Smooth muscle cell (in vitro differentiated cells): ENCODE measurements at regions not wholly inside any gene's neighbourhood (a gene's known extent, or its start where the extent isn't known, plus 50 kb on each side); places are given as distances from the start of the nearest gene placed in this dataset.

Experiments
- DNase-seq: peaks from one replicate; lab custom pipeline; 2025; ENCODE audit not compliant: unreplicated experiment; lab: John Stamatoyannopoulos, UW
- H2AFZ ChIP-seq: fragments of 200-600 bp; sonication (generic); 2 replicates; pipeline ENCODE4 v1.6.0; 2016; ENCODE audit warnings: antibody characterized with exemption, low read depth, mild to moderate bottlenecking
- H3F3A ChIP-seq: fragments of 200-600 bp; sonication (generic); 2 replicates; pipeline ENCODE4 v1.6.0; 2017; ENCODE audit warnings: antibody characterized with exemption, low read depth
- H3K27ac ChIP-seq: fragments of 200-600 bp; sonication (generic); 2 replicates; pipeline ENCODE4 v1.5.1; 2016; ENCODE audit warnings: low read depth, mild to moderate bottlenecking
- H3K27me3 ChIP-seq: fragments of 200-600 bp; sonication (generic); 2 replicates; pipeline ENCODE4 v1.6.1; 2016; ENCODE audit warnings: low read depth, mild to moderate bottlenecking
- H3K36me3 ChIP-seq: fragments of 200-600 bp; sonication (generic); 2 replicates; pipeline ENCODE4 v1.5.1; 2016; ENCODE audit warnings: low read depth
- H3K4me1 ChIP-seq: fragments of 200-600 bp; sonication (generic); 2 replicates; pipeline ENCODE4 v1.5.1; 2016; ENCODE audit warnings: low read depth
- H3K4me2 ChIP-seq: fragments of 200-600 bp; sonication (generic); 2 replicates; pipeline ENCODE4 v1.6.0; 2016; ENCODE audit warnings: mild to moderate bottlenecking
- H3K4me3 ChIP-seq: fragments of 200-600 bp; sonication (generic); 2 replicates; pipeline ENCODE4 v1.5.1; 2016; ENCODE audit warnings: mild to moderate bottlenecking
- H3K79me2 ChIP-seq: fragments of 200-600 bp; sonication (generic); 2 replicates; pipeline ENCODE4 v1.6.0; 2016; ENCODE audit warnings: low read depth, mild to moderate bottlenecking
- H3K9ac ChIP-seq: fragments of 200-600 bp; sonication (generic); 2 replicates; pipeline ENCODE4 v1.6.0; 2016; ENCODE audit warnings: low read depth
- H3K9me3 ChIP-seq: fragments of 200-600 bp; sonication (generic); replicated peaks from 2 replicates; pipeline ENCODE4 v1.5.1; 2016; ENCODE audit warnings: low read depth
- H4K20me1 ChIP-seq: fragments of 200-600 bp; sonication (generic); 2 replicates; pipeline ENCODE4 v1.6.0; 2016; ENCODE audit warnings: low read depth
- WGBS: methylation state at CpG from one replicate; pipeline ENCODE4 v1.1.7; 2016; ENCODE audit warnings: low lambda C conversion rate; 5-methylcytosine and 5-hydroxymethylcytosine counted together
- TF ChIP-seq, protein P1 (sequence below): fragments of 200-600 bp; sonication (generic); IDR thresholded peaks from 2 replicates; pipeline ENCODE4 v1.5.1; 2017; ENCODE audit warnings: borderline replicate concordance, mild to moderate bottlenecking, antibody characterized with exemption; ENCODE audit not compliant: insufficient read depth, poor library complexity, severe bottlenecking

DNA sequence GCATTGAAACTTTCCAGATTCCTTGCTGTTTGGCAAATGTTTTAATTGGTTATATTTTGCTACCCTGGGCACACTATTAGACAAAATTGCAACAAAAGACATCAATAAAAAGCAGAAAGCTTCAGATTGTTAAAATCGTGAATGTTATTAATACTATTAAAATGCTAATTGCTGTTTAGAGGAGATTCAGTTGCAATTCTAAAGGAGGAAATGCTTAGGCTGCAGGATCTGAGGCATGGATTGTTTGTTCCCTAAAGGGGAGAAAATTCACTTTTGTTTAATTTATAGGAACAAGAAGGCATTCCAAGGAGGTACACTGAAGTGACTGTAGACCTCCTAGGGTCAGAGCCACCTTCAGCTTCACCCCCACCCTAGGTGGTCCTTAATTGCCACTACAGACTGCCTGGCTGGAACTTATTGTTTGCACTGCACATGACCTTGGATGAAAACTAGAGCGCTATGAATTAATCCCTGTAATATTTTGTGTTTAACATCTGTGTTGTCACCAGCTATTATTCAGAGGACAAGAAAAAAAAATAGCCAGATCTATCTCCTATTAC, 1266.9 kb upstream of the ADGRL2 start:
- Histone ChIP-seq H3K9me3 (no peaks in the 10 kb centered on the region), H3K4me2 (no peak overlapping the region), H2AFZ (peak overlapping the region; percentile 35), H3K4me3 (no peak overlapping the region), H3K79me2 (no peaks in the 10 kb centered on the region), H3F3A (peaks cover 4% of the 10 kb centered on the region), H3K27me3 (no peaks in the 10 kb centered on the region), H3K9ac (no peak overlapping the region), H3K36me3 (no peaks in the 10 kb centered on the region), H4K20me1 (no peaks in the 10 kb centered on the region), H3K27ac (no peak overlapping the region), H3K4me1 (peaks cover 44% of the 10 kb centered on the region)
- WGBS: 39% methylated on average over 2 of the region's 2 CpGs
- no peak for DNase-seq
- TF ChIP-seq, protein P1, sequence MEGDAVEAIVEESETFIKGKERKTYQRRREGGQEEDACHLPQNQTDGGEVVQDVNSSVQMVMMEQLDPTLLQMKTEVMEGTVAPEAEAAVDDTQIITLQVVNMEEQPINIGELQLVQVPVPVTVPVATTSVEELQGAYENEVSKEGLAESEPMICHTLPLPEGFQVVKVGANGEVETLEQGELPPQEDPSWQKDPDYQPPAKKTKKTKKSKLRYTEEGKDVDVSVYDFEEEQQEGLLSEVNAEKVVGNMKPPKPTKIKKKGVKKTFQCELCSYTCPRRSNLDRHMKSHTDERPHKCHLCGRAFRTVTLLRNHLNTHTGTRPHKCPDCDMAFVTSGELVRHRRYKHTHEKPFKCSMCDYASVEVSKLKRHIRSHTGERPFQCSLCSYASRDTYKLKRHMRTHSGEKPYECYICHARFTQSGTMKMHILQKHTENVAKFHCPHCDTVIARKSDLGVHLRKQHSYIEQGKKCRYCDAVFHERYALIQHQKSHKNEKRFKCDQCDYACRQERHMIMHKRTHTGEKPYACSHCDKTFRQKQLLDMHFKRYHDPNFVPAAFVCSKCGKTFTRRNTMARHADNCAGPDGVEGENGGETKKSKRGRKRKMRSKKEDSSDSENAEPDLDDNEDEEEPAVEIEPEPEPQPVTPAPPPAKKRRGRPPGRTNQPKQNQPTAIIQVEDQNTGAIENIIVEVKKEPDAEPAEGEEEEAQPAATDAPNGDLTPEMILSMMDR: no peak

DNA sequence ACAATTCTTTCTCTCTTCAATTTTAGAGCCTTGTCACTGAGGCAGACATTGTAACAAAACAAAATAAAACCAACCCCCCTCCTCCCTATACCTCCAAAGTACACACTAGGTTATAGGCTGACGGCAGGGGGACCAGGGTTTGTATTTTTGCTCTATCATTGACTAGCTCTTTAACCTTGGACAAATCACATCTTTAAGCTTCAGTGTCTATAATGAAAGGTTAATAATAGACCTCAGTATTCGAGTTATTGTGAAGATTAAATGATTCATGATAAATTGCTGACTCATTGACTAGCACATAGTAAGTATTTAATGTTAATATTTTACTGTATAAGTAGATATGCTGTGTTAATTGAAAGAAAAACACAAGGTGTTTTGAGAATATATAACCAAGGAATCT, 1267.6 kb upstream of the ADGRL2 start:
- no peak for DNase-seq
- H3K79me2 ChIP-seq: no peaks in the 10 kb centered on the region
- peaks cover 4% of the 10 kb centered on the region for H3F3A ChIP-seq
- no peaks in the 10 kb centered on the region for H4K20me1 ChIP-seq
- no peak overlapping the region for H3K27ac ChIP-seq
- no peak overlapping the region for H3K4me2 ChIP-seq
- H3K4me3 ChIP-seq: no peak overlapping the region
- TF ChIP-seq, protein P1: no peak
- H2AFZ ChIP-seq: peak overlapping the region; percentile 35
- WGBS: 83% methylated on average over 2 of the region's 2 CpGs
- H3K9me3 ChIP-seq: no peaks in the 10 kb centered on the region
- H3K27me3 ChIP-seq: no peaks in the 10 kb centered on the region
- H3K9ac ChIP-seq: no peak overlapping the region
- no peaks in the 10 kb centered on the region for H3K36me3 ChIP-seq
- peaks cover 44% of the 10 kb centered on the region for H3K4me1 ChIP-seq

DNA sequence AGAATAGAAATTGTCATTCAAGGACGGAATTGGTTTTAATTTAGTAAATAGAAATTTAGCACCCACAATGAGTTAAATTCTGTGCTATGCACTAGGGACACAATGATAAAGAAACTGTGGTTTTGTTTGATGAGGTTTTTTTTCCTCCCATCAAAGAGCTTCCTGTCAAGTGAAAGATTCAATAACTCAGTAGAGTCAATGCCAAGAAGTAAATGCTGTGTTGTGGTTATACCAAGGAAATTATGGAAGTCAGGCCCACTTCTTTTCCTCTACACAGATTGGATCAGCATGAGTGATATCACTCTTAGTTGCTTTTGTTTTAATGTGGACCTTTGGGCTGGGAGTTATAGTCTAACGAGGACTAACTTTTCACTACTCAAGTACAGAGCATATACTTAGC, 1269.6 kb upstream of the ADGRL2 start:
- Histone ChIP-seq H2AFZ (no peak overlapping the region), H3K4me3 (no peak overlapping the region), H3K27me3 (no peaks in the 10 kb centered on the region), H3K9me3 (no peaks in the 10 kb centered on the region), H3K36me3 (no peaks in the 10 kb centered on the region), H3K4me1 (peaks cover 35% of the 10 kb centered on the region), H3K4me2 (no peak overlapping the region), H3K9ac (no peak overlapping the region), H4K20me1 (no peaks in the 10 kb centered on the region), H3K79me2 (no peaks in the 10 kb centered on the region), H3K27ac (no peak overlapping the region), H3F3A (peaks cover 4% of the 10 kb centered on the region)
- DNase-seq: no peak
- TF ChIP-seq, protein P1: no peak
- WGBS: 66% methylated on average over 2 of the region's 2 CpGs

DNA sequence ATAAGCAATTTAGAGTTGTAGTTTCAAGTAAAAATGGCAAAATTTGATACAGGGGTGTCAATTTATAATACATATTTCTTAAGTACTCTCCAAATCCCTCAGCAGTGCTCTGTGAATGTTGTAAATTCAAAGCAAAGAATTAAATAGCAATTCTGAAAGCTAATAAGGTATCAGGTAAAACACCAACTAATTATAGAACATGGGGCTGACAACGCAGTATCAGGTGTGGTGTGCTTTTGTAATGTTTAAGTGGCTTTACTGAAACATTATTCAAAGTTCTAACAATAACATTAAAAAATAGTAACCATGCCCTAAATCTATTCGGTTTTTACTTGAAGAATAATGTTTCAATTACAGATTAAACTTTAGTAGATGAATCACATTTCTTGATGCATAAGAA, 1271.2 kb upstream of the ADGRL2 start:
- Histone ChIP-seq H3K27ac (no peak overlapping the region), H3K36me3 (no peaks in the 10 kb centered on the region), H4K20me1 (no peaks in the 10 kb centered on the region), H3F3A (no peaks in the 10 kb centered on the region), H3K79me2 (no peaks in the 10 kb centered on the region), H3K9me3 (no peaks in the 10 kb centered on the region), H2AFZ (no peak overlapping the region), H3K27me3 (no peaks in the 10 kb centered on the region), H3K4me1 (peaks cover 19% of the 10 kb centered on the region), H3K4me2 (no peak overlapping the region), H3K9ac (no peak overlapping the region), H3K4me3 (no peak overlapping the region)
- TF ChIP-seq, protein P1: no peak
- DNase-seq: no peak
- 92% methylated on average over 2 of the region's 2 CpGs for WGBS
